H1 (cell line): ENCODE measurements at regions not wholly inside any gene's neighbourhood (a gene's known extent, or its start where the extent isn't known, plus 50 kb on each side); places are given as distances from the start of the nearest gene placed in this dataset.

Experiments
- CBX5 ChIP-seq: fragments of 300-800, 300-1000 bp; sonication (generic); IDR thresholded peaks from 2 replicates; pipeline ENCODE4 v1.7.1; 2016; ENCODE audit warnings: antibody characterized with exemption, low read length, low read depth
- EZH2 ChIP-seq: fragments of 200-600 bp; sonication (generic); IDR thresholded peaks from 2 replicates; pipeline ENCODE4 v1.7.1; 2012; ENCODE audit warnings: low read depth, mild to moderate bottlenecking, moderate library complexity, low read length, inconsistent platforms; ENCODE audit not compliant: severe bottlenecking
- KDM5A ChIP-seq: fragments of 200-600 bp; IDR thresholded peaks from 2 replicates; pipeline ENCODE4 v1.7.1; 2012; ENCODE audit warnings: mild to moderate bottlenecking, low read length, inconsistent platforms, mixed read lengths
- RXRA ChIP-seq: IDR thresholded peaks from 2 replicates; pipeline ENCODE4 v1.6.1; 2011; ENCODE audit warnings: low read depth, mild to moderate bottlenecking, low read length, moderate library complexity; ENCODE audit not compliant: insufficient read depth
- SRF ChIP-seq: IDR thresholded peaks from 2 replicates; pipeline ENCODE4 v1.6.1; 2011; ENCODE audit warnings: mild to moderate bottlenecking, low read depth, low read length, moderate library complexity
- TEAD4 ChIP-seq: IDR thresholded peaks from 2 replicates; pipeline ENCODE4 v1.6.1; 2012; ENCODE audit warnings: low read depth, low read length, inconsistent platforms, mixed read lengths

DNA sequence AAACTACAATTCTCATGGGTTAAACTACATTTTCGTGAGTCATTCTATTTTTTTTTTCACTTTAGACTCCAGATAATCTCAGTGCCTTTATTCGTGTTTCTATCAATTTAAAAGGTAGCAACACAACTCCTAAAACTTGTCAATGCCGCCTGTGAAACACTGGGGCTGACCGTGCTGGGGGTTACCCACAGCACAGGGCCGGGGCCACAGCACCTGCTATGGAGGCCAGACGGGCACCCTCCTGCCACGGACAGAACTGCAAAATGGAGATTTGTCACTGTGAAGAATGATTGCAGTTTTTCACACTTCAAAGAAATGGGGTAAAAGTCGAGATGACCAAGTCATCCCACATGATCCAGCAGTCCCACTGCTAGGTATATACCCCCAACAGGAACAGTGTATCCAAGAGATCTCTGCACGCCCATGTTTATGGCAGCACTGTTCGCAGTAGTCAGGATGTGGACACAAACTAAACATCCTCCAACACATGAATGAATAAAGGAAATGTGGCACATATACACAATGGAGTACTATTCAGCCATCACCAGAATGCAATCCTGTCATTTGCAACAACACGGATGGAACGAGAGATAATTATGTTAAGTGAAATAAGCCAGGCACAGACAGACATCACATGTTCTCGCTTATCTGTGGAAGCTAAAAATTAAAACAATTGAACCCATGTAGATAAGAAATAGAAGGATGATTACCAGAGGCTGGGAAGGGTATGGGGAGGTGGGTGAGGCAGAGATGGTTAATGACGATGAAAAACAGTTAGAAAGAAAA lies 290.1 kb downstream of the SMOC2 start:
- TF ChIP-seq SRF (no peak), KDM5A (no peak), EZH2 (no peak), TEAD4 (no peak), RXRA (no peak), CBX5 (no peak)
